T-helper 1 cell (primary cell): ENCODE measurements at regions not wholly inside any gene's neighbourhood (a gene's known extent, or its start where the extent isn't known, plus 50 kb on each side); places are given as distances from the start of the nearest gene placed in this dataset.
"Not testable (repeated sequence)": the region's sequence is repeated elsewhere in the genome, so short reads cannot be mapped to it uniquely, and the experiment has no call there.

ENCODE experiments used
- DNase-seq, 5 donors: peaks; one replicate each; pipeline ENCODE4 v3.0.0-alpha.2; 2012 to 2020

DNA sequence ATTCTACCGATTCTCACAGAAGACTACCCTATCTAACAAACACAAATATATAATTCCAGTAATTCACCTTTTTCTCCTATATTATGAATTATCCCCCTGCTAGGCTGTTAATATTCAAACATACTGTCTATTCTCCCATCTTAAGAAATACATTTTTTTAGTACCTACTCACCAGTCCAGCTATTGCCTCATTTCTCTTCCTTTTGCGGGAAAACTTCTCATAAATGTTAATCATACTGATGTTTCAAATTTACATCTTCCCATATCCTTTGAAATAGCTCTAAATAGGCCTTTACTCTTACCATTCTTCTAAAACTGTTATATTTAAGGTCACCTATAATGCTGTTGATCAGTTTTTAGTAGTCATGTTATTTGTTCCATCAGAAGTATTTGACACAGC, 759.1 kb upstream of the SLIT2 start:
- DNase-seq: no peak

- no peak for DNase-seq
Observed at GRCh38 chr4:19486400-19486799, 765.3 kb upstream of the SLIT2 start.

- no peak for DNase-seq
Observed at GRCh38 chr4:19478791-19479190, 772.9 kb upstream of the SLIT2 start.

- no peak for DNase-seq
Observed at GRCh38 chr4:19473569-19473968, 778.1 kb upstream of the SLIT2 start.

- DNase-seq: no peak
Observed at GRCh38 chr4:19472666-19473065, 779.0 kb upstream of the SLIT2 start.

DNA sequence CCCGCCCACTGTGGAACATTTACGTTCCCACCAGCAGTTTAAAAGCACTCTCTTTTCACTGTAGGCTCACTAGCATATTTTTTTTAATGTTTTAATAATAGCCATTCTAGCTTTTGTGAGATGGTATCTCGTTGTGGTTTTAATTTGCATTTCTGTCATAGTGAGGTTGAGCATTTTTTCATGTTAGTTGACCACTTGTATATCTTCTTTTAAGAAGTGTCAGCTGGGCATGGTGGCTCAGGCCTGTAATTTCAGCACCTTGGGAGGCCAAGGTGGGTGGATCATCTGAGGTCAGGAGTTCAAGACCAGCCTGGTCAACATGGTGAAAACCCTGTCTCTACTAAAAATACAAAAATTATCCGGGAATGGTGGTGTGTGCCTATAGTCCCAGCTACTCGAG, 781.7 kb upstream of the SLIT2 start:
- DNase-seq: not testable (repeated sequence)

- no peak for DNase-seq
Observed at GRCh38 chr4:19462117-19462516, 789.6 kb upstream of the SLIT2 start.

DNA sequence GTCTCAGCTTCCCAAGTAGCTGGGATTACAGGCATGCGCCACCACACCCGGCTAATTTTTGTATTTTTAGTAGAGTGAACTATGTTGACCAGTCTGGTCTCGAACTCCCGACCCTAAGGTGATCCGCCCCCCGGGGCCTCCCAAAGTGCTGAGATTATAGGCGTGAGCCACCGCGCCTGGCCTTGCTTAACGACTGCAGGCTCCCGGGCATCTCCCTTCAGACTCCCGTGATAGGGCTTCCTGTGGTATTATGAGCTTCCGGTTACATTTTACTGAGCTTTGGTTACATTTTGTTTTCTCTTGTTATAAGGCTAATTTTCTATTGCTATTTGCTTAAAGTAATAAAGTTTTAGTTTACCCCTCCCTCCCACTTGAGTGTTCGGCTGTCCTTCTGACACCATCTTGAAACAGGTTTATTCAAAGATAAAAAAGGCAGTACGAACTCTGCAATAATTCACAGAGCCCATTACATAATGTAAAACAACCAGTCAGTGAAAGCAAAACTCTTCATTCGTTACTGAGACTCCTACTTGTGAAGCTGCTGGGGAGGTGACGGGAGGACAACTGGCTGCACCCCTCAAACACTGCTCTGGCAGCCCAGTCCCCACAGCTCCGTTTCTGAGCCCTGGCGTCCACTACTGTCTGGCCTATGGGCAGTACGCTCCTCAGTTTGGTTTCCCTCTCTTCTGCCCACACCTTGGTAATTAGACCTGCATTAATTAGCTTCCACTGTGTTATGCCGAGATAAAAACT, 795.7 kb upstream of the SLIT2 start:
- DNase-seq: no peak

DNA sequence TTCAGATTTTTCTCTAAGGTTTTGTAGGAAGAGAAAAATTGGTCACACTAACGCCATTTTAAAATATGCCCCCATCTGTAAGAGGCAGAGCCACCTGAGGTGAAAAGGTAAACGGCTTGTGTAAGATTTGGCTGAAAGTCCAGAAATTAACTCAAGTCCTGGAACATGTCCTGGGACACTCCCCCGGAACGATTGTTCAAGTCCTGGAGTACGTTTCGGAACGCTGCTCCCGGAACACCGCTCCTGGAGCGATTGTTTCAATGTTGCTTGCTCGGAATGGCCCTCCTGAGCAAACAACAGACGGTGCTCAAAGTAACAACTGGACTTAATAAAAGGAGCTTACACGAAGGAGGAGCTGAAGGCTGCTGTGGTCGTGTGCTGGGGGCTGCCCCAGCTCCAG, 796.5 kb upstream of the SLIT2 start:
- DNase-seq: no peak

GRCh38 chr4:19438233-19438632, 813.5 kb upstream of the SLIT2 start:
- DNase-seq: no peak

GRCh38 chr4:19437008-19437407, 814.7 kb upstream of the SLIT2 start:
- no peak for DNase-seq

DNA sequence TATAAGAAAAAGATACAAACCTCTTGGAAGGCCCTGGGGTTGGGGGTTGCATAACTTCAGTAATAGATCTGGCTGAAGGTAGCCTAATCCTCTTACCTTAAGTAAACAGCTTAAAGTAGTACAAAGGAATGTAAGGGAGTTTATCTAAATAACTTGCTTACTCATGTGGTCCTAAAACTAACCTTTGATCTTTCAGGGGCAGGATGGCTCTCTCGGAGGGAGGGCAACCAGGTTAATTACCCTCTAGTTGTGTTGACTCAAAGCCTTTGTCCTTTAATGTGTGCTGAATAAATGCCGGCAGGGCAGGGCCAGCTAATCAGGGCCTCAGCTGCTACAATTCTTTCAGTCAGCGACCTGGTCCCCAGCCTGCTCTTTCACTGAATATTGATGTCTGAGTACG, 822.0 kb upstream of the SLIT2 start:
- DNase-seq: no peak

DNA sequence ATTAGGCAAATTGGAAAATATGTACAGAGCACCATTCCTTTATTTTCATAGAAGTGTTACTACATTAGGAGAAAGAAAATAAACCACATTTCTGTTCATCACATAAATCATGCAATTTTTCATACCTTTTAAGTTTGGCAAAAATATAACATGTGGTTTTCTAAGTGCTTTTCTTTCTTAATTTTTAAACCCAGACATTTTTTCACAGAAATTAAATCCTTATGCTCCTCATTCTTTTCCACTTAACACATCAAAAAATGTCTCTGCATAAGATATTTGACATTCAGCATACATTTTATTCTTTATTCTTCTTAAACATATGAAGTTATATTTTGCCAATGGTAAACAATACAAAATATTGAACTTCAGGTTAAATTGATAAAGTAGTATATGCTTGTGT, 826.6 kb upstream of the SLIT2 start:
- DNase-seq: no peak

GRCh38 chr4:19417256-19417655, 834.4 kb upstream of the SLIT2 start:
- DNase-seq: no peak

GRCh38 chr4:19416146-19416545, 835.6 kb upstream of the SLIT2 start:
- no peak for DNase-seq

DNA sequence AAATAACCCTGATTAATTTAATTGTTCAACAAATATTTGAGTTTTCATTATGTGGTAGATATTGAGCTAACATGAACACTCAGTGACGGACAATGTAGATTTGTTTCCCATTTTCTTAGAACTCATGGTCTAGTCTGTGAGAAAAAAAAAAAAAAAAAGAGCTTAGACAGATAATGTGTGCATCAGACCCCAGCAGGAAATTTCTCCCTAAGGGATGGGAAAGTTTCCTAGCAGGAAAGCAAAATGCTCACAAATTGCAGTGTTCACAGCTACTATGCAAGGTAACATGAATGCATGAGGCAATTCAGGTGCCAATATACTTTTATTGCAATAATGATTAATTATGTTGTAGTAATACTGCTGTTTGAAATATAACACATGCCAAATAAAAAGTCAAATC, 843.2 kb upstream of the SLIT2 start:
- DNase-seq: no peak

DNA sequence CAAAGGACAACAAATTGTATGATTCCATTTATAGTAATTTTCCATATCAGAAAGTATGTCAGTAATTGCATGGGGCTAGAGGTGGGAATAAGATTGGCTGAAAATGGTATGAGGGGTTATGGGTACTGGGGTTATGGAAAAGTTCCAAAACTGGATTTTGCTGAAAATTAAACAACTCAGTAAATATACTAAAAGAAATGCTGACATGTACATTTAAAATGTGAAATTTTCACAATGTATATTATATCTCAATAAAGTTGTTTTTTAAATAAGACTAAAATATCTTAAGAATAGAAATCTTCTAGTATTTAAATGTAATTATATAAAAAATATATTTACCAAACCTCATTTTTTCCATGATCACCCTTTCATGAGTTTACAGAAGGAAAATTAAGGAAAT, 844.9 kb upstream of the SLIT2 start:
- no peak for DNase-seq

GRCh38 chr4:19403786-19404370, 847.8 kb upstream of the SLIT2 start:
- DNase-seq: no peak

DNA sequence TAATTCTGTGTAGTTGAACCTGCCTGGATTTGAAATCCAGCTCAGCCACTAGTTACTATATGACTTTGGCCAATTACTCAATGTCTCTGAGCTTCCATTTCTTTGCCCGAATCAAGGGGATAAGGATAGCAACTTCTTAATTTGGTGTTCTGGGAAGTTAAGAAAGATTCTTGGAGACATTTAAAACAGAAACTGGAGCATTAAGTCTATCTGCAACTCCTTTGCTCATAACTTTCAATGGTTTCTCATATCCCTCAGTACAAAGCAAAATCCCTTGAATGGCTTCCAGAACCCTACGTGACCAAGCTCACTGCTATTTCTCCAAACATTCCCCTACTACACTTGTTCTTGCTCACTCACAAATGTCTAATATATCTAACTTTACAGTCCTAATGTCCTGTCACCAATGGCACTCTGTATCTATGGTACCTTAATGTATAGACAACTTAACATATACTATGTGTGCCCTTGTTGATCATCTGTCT, 849.1 kb upstream of the SLIT2 start:
- no peak for DNase-seq

DNA sequence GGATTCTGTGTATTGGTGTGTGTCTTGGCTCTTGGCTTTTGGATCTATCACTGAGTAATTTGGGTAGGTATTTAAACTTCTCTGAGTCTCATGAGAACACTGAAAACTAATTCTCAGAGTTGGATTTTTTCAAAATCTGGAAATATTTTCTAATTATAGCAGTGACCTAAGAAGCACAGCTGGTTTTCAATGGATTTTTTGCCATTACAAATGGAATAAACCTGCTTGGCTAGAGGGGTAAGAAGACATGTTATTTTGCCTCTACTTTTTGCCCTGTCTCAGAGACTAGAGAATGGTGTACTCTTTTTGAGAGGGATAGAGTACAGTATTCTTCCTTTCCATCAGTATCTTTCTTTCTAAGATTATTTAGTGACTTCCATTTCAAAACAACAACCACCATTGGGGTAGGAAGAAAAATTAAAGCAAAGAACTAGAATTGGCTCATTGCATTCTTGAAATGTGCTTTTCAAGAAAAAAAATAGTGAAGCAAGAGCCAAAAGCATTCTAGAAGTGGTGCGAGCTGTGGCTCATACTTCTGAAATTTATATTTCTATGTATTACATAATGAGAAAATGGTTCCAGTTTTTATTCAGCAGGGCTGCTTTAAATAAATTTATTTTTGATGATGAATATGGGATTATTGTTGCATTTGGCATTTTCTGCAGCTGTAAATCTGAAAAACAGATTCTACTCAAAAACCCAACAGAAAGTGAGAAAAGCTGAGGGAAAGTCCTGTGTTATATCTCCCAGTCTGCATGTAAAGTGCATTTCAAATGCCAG, 850.2 kb upstream of the SLIT2 start:
- DNase-seq: no peak

DNA sequence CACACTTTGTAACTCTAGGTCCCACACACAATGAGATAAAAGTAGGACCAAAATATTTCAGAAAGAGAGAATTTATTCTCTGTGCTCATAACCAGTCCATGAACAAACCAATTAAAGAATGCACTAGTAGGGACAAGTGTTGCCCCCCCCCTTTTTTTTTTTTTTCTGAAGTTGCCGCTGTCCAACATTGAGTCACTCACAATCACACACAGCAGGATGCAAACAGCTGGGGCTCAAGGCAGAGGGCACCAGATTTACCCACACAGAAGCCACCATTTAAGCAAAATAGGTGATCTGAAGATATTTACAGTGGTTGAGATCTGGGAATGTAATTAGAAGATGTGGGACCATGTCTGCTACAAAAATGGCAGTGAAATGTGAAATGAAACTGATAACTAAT, 850.9 kb upstream of the SLIT2 start:
- no peak for DNase-seq

- DNase-seq: no peak
Observed at GRCh38 chr4:19399001-19399400, 852.7 kb upstream of the SLIT2 start.

GRCh38 chr4:19386786-19387185, 864.9 kb upstream of the SLIT2 start:
- no peak for DNase-seq
